ENCODE measurements at regions not wholly inside any gene's neighbourhood (a gene's known extent, or its start where the extent isn't known, plus 50 kb on each side); places are given as distances from the start of the nearest gene placed in this dataset.

DNA sequence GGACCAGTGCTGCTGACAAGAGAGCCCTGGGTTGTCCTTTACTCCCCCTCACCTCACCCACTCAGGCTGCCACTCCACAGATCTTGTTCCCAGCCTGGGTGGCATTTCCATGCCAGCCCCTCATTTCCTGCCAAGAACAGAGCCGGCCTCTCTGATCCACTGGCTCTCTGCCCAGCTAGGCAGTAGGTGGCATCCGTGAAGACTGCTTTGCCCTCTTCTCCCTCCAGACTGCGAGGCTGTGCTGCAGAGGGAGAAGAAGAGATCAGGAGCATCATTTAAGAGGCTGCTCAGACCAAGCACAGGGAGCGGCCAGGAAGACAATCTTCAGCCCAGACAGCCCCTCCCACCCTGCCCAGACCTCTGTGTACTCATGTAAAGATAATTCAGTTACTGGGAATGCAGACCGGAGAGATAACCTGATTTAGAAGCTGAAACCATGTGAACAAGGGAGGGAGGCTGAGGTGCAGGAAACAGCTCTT lies 126.9 kb upstream of the NCAM1 start:
- TF ChIP-seq ZNF317 (CRISPR knock-in tag; IDR thresholded peaks at IDR 0.05; ENCODE audit: borderline replicate concordance, low read depth): no peak
- no peak for TF ChIP-seq JAZF1 (CRISPR knock-in tag; IDR thresholded peaks at IDR 0.05)
- TF ChIP-seq ZNF232 (CRISPR knock-in tag; IDR thresholded peaks at IDR 0.05): no peak
- TF ChIP-seq ZNF263 (CRISPR knock-in tag; IDR thresholded peaks at IDR 0.05; ENCODE audit: low read depth): no peak
- TF ChIP-seq, protein P1, sequence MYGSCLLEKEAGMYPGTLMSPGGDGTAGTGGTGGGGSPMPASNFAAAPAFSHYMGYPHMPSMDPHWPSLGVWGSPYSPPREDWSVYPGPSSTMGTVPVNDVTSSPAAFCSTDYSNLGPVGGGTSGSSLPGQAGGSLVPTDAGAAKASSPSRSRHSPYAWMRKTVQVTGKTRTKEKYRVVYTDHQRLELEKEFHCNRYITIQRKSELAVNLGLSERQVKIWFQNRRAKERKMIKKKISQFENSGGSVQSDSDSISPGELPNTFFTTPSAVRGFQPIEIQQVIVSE (CRISPR knock-in tag; IDR thresholded peaks at IDR 0.05; ENCODE audit: borderline replicate concordance): no peak
- TF ChIP-seq, protein P2, sequence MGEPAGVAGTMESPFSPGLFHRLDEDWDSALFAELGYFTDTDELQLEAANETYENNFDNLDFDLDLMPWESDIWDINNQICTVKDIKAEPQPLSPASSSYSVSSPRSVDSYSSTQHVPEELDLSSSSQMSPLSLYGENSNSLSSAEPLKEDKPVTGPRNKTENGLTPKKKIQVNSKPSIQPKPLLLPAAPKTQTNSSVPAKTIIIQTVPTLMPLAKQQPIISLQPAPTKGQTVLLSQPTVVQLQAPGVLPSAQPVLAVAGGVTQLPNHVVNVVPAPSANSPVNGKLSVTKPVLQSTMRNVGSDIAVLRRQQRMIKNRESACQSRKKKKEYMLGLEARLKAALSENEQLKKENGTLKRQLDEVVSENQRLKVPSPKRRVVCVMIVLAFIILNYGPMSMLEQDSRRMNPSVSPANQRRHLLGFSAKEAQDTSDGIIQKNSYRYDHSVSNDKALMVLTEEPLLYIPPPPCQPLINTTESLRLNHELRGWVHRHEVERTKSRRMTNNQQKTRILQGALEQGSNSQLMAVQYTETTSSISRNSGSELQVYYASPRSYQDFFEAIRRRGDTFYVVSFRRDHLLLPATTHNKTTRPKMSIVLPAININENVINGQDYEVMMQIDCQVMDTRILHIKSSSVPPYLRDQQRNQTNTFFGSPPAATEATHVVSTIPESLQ (CRISPR knock-in tag; IDR thresholded peaks at IDR 0.05): no peak
- TF ChIP-seq, protein P3, sequence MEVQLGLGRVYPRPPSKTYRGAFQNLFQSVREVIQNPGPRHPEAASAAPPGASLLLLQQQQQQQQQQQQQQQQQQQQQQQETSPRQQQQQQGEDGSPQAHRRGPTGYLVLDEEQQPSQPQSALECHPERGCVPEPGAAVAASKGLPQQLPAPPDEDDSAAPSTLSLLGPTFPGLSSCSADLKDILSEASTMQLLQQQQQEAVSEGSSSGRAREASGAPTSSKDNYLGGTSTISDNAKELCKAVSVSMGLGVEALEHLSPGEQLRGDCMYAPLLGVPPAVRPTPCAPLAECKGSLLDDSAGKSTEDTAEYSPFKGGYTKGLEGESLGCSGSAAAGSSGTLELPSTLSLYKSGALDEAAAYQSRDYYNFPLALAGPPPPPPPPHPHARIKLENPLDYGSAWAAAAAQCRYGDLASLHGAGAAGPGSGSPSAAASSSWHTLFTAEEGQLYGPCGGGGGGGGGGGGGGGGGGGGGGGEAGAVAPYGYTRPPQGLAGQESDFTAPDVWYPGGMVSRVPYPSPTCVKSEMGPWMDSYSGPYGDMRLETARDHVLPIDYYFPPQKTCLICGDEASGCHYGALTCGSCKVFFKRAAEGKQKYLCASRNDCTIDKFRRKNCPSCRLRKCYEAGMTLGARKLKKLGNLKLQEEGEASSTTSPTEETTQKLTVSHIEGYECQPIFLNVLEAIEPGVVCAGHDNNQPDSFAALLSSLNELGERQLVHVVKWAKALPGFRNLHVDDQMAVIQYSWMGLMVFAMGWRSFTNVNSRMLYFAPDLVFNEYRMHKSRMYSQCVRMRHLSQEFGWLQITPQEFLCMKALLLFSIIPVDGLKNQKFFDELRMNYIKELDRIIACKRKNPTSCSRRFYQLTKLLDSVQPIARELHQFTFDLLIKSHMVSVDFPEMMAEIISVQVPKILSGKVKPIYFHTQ (CRISPR knock-in tag; IDR thresholded peaks at IDR 0.05): no peak
- TF ChIP-seq NR2C2 (CRISPR knock-in tag; IDR thresholded peaks at IDR 0.05): no peak
- TF ChIP-seq, protein P4, sequence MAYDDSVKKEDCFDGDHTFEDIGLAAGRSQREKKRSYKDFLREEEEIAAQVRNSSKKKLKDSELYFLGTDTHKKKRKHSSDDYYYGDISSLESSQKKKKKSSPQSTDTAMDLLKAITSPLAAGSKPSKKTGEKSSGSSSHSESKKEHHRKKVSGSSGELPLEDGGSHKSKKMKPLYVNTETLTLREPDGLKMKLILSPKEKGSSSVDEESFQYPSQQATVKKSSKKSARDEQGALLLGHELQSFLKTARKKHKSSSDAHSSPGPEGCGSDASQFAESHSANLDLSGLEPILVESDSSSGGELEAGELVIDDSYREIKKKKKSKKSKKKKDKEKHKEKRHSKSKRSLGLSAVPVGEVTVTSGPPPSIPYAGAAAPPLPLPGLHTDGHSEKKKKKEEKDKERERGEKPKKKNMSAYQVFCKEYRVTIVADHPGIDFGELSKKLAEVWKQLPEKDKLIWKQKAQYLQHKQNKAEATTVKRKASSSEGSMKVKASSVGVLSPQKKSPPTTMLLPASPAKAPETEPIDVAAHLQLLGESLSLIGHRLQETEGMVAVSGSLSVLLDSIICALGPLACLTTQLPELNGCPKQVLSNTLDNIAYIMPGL (CRISPR knock-in tag; IDR thresholded peaks at IDR 0.05): no peak
- TF ChIP-seq, protein P5, sequence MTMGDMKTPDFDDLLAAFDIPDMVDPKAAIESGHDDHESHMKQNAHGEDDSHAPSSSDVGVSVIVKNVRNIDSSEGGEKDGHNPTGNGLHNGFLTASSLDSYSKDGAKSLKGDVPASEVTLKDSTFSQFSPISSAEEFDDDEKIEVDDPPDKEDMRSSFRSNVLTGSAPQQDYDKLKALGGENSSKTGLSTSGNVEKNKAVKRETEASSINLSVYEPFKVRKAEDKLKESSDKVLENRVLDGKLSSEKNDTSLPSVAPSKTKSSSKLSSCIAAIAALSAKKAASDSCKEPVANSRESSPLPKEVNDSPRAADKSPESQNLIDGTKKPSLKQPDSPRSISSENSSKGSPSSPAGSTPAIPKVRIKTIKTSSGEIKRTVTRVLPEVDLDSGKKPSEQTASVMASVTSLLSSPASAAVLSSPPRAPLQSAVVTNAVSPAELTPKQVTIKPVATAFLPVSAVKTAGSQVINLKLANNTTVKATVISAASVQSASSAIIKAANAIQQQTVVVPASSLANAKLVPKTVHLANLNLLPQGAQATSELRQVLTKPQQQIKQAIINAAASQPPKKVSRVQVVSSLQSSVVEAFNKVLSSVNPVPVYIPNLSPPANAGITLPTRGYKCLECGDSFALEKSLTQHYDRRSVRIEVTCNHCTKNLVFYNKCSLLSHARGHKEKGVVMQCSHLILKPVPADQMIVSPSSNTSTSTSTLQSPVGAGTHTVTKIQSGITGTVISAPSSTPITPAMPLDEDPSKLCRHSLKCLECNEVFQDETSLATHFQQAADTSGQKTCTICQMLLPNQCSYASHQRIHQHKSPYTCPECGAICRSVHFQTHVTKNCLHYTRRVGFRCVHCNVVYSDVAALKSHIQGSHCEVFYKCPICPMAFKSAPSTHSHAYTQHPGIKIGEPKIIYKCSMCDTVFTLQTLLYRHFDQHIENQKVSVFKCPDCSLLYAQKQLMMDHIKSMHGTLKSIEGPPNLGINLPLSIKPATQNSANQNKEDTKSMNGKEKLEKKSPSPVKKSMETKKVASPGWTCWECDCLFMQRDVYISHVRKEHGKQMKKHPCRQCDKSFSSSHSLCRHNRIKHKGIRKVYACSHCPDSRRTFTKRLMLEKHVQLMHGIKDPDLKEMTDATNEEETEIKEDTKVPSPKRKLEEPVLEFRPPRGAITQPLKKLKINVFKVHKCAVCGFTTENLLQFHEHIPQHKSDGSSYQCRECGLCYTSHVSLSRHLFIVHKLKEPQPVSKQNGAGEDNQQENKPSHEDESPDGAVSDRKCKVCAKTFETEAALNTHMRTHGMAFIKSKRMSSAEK (CRISPR knock-in tag; IDR thresholded peaks at IDR 0.05; ENCODE audit: borderline replicate concordance): no peak
- TF ChIP-seq MXD4 (CRISPR knock-in tag; IDR thresholded peaks at IDR 0.05; ENCODE audit: borderline replicate concordance): no peak
- TF ChIP-seq MYBL2 (CRISPR knock-in tag; IDR thresholded peaks at IDR 0.05): no peak
- ChIA-PET POLR2A (no interaction called here), CTCF (interaction anchor here (1.2 to 1.4 kb wide), 2 partner anchors 50 to 246 kb away, joined by 3 read pairs; no protein-coding TSS in a partner anchor)

More for the DNA sequence above, 126.9 kb upstream of the NCAM1 start:
- Mint-ChIP-seq H3K4me3 (no peak overlapping the region), H3K9me3 (peaks cover 4% of the 10 kb centered on the region; the same call in 1 of the 2 replicates), H3K27me3 (ENCODE audit: low read depth) (peaks cover 2% of the 10 kb centered on the region), H3K36me3 (no peaks in the 10 kb centered on the region), H3K4me1 (peaks cover 7% of the 10 kb centered on the region; the same call in 1 of the 2 replicates), H3K27ac (no peak overlapping the region)
- no peak for DNase-seq (ENCODE audit: low spot score)
- no peak for ATAC-seq

Measured in WTC11 (cell line).